ENCODE measurements at regions not wholly inside any gene's neighbourhood (a gene's known extent, or its start where the extent isn't known, plus 50 kb on each side); places are given as distances from the start of the nearest gene placed in this dataset.

DNA sequence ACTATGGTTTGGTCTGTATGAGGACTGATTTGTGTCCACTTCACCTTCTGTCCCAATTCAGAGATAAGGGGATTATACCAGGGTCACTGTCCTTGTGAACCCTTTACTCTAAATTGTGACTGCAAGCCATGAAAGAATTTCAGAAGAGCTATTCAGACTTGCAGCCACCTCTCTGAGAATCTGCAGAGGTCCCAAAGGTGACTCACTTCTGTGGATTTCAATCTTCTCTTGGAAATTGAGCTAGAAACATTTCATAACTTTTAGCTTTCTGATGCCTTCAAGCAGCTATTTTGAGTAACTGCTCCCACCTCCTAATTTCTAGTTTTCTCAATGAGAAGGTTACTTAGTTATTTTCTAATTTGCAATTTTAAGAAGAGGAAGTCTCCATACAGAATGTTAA, 1242.4 kb upstream of the ACVR2A start:
- H3K4me3 ChIP-seq (ENCODE audit: low read depth, low read length): no peak overlapping the region
- TF ChIP-seq, protein P1, sequence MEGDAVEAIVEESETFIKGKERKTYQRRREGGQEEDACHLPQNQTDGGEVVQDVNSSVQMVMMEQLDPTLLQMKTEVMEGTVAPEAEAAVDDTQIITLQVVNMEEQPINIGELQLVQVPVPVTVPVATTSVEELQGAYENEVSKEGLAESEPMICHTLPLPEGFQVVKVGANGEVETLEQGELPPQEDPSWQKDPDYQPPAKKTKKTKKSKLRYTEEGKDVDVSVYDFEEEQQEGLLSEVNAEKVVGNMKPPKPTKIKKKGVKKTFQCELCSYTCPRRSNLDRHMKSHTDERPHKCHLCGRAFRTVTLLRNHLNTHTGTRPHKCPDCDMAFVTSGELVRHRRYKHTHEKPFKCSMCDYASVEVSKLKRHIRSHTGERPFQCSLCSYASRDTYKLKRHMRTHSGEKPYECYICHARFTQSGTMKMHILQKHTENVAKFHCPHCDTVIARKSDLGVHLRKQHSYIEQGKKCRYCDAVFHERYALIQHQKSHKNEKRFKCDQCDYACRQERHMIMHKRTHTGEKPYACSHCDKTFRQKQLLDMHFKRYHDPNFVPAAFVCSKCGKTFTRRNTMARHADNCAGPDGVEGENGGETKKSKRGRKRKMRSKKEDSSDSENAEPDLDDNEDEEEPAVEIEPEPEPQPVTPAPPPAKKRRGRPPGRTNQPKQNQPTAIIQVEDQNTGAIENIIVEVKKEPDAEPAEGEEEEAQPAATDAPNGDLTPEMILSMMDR (IDR thresholded peaks at IDR 0.05; ENCODE audit: low read depth, low read length, missing control alignments): no peak
- DNase-seq (ENCODE audit: low read depth): no peak

DNA sequence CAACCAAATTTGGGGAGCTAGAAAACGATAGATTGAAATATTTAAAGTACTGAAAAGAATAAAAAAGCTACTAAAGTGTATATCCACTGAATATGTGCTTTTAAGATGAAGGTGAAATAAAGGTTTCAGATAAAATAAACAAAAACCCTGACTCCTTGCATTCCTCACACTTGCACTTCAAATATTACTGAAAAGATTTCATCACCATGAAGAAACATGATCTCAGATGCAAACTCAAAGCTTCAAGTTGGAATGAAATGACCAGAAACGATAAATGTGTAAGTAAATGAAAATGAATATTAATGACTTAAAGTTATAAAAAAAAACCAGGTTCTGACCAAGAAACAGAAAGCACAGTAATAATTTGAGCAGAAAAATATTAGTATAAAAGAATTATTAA, 1246.0 kb upstream of the ACVR2A start:
- no peak for DNase-seq (ENCODE audit: low read depth)
- TF ChIP-seq, protein P1 (IDR thresholded peaks at IDR 0.05; ENCODE audit: low read depth, low read length, missing control alignments): no peak
- no peak overlapping the region for H3K4me3 ChIP-seq (ENCODE audit: low read depth, low read length)

DNA sequence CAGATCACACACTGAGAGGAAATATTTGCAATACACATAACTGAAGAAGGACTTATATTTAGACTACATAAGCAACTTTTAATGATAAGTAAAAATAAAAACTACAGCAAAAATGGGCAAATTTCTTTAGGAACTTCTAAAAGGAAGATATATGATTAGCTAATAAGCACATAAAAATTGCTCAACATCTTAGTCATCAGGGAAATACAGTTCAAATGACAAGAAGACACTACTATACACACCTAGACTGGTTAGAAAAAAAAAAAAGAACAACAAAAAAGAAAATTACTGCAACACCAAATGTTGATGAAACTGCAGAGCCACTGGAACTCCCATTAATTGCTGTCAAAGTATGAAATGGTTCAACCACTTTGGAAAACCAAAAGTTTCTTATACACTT, 1247.5 kb upstream of the ACVR2A start:
- DNase-seq (ENCODE audit: low read depth): no peak
- TF ChIP-seq, protein P1 (IDR thresholded peaks at IDR 0.05; ENCODE audit: low read depth, low read length, missing control alignments): no peak
- H3K4me3 ChIP-seq (ENCODE audit: low read depth, low read length): no peak overlapping the region

DNA sequence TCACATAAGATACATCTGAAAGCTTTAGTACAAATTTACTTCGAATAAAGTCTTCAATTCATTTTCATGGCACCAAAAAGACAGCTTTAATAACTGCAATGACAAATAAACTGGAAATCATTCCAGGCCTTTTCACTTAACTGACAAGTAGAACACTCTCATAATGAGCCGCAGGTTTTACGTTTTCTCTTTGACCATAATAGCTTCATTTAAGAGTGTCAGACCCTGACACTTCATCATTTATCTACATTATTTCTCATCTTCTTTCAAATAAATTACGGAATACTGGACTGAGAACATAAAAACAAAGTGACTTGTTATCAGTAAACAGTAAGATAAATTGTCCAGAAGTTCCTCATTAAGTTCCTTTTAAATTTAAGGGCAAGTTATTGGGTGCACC, 1252.9 kb upstream of the ACVR2A start:
- DNase-seq (ENCODE audit: low read depth): no peak
- TF ChIP-seq, protein P1 (IDR thresholded peaks at IDR 0.05; ENCODE audit: low read depth, low read length, missing control alignments): no peak

DNA sequence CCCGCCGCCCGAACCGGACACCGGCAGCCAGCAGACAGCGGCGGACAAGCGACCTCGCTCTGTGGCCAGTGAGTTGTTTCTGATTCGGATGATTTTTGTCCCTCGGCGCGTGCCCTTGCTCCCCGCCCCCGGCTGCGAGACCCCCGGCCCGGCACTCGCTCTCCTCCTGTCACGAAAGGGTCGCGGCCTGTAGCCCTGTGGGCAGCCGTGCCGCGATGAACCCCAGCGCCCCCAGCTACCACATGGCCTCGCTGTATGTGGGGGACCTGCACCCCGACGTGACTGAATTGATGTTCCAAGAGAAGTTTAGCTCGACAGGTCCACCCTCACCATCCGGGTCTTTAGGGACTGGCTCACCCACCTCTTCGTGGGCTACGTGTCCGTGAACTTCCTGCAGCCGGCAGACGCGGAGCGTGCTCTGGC, 1257.5 kb upstream of the ACVR2A start:
- no peak overlapping the region for H3K4me3 ChIP-seq (ENCODE audit: low read depth, low read length)
- no peak for DNase-seq (ENCODE audit: low read depth)
- TF ChIP-seq, protein P1 (IDR thresholded peaks at IDR 0.05; ENCODE audit: low read depth, low read length, missing control alignments): no peak

More for the DNA sequence above, 1252.9 kb upstream of the ACVR2A start:
- no peak overlapping the region for H3K4me3 ChIP-seq (ENCODE audit: low read depth, low read length)

DNA sequence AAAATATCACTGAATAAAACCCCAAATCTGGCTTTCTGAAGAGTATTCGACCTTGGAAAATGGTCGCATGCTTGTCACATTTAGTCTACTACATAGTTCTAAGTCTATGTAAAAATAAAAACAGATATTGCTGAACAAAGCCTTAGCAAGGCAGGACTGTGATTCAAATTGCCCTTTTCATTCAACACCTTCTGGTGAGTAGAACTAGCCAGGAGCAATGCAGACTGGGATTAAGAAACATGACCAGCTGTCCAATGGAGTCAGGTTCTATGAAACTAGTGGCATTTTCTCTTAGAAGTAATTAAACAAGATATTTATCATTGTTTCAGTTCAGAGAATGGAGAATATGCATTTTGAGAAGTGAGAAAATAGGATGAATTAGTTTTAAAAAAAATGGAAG, 1260.5 kb upstream of the ACVR2A start:
- TF ChIP-seq, protein P1 (IDR thresholded peaks at IDR 0.05; ENCODE audit: low read depth, low read length, missing control alignments): no peak
- DNase-seq (ENCODE audit: low read depth): no peak

DNA sequence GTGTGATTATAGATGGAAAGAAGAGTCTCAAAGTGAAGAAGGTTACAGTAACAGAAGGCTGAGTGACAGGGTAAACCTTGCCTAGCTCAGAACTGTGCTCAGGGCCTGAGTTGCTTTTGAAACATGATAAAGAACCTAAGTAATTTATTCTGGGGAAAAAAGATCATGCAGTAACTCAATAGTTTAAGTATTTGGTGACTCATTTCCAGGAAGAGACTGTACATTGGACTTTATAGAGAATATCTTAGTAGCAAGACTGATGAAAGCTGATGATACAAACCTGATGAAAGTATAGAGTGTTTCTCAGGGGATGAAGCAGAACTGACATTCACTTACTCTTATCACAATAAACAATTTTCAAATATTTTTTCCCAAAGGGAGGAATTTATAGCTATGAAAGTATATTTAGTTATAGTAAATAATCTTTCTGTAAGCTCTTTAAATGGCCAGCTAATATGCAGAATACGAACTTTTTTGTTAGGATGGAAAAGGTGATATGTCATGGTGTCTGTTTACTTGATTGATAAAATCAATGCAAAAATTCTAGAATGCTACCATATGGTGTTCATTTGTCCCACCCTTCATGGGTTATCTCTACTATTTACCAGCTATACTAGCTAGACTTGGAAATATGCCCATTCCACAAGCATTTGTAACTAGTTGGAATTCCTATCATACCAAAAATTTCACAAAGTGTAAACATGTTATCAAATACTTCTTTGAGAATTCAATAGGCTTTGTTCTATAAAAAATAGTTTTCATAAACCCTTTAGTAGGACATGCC, 1265.5 kb upstream of the ACVR2A start:
- no peak overlapping the region for H3K4me3 ChIP-seq (ENCODE audit: low read depth, low read length)
- no peak for DNase-seq (ENCODE audit: low read depth)
- TF ChIP-seq, protein P1 (IDR thresholded peaks at IDR 0.05; ENCODE audit: low read depth, low read length, missing control alignments): no peak

More for the DNA sequence above, 1260.5 kb upstream of the ACVR2A start:
- H3K4me3 ChIP-seq (ENCODE audit: low read depth, low read length): no peak overlapping the region

All from GM12864 (cell line).